Right atrium auricular region (tissue), 2 donors: ENCODE measurements at regions not wholly inside any gene's neighbourhood (a gene's known extent, or its start where the extent isn't known, plus 50 kb on each side); places are given as distances from the start of the nearest gene placed in this dataset.

Experiments
- DNase-seq: peaks from one replicate; pipeline ENCODE4 v3.0.0-alpha.2; 2019; ENCODE audit warnings: low spot score
- H3K27ac ChIP-seq, 2 donors: fragments of 200-600 bp; sonication (generic); 1 replicate in 1 of 2; 2 replicates in 1 of 2; pipeline ENCODE4 v1.5.1; 2016 to 2019
- H3K27me3 ChIP-seq, 2 donors: fragments of 200-600 bp; sonication (generic); one replicate each; pipeline versions ENCODE4 v1.5.1 to v1.6.0; 2017 to 2019
- H3K36me3 ChIP-seq: fragments of 200-600 bp; sonication (generic); one replicate; pipeline ENCODE4 v1.5.1; 2016
- H3K4me1 ChIP-seq, 2 donors: fragments of 200-600 bp; sonication (generic); one replicate each; pipeline versions ENCODE4 v1.5.1 to v1.6.0; 2017 to 2019
- H3K4me3 ChIP-seq, 2 donors: fragments of 200-600 bp; sonication (generic); 1 replicate in 1 of 2; 2 replicates in 1 of 2; pipeline ENCODE4 v1.5.1; 2017 to 2019; ENCODE audit warnings: mild to moderate bottlenecking in 1 of 2, moderate library complexity in 1 of 2
- H3K9me3 ChIP-seq, 2 donors: fragments of 200-600 bp; sonication (generic); one replicate each; pipeline ENCODE4 v1.5.1; 2019
- TF ChIP-seq, protein P1 (sequence below), 2 donors: fragments of 200-600 bp; sonication (generic); IDR thresholded peaks; one replicate each; pipeline ENCODE4 v1.5.1; 2019; ENCODE audit warnings: antibody characterized with exemption in 2 of 2

DNA sequence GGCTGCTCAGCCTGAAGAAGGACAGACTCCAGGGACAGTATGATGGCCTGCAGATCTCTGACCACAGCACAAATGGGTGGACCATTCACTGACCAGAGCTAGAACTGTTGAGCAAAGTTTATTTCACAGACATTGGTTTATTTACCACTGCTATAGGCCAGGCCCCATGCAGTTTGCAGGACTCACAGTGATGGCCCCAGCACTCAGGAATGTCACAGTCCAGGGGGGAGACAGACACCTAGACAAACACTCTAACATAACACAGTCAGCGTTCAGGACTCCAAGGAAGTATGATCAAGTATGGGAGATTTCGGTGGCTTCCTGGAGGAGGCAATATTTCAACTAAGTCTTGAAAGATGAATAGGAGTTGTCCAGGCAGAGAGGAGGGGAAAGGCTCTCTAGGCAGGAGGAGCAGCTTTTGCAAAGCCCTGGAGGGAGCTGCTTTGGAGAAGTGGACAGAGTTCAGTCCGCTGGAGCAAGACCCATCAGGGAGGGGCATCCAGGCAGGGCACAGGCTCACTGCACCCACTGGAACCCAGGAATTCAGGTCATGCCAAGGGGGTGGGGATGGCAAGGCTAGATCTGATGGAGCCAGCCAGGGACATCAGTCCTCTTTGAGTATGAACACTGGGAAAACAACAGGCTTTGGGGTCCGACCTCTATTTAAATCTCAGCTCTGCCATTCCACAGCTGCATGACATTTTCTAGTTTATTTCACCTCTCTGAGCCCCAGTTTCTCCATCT is 454.3 kb downstream of the MATN1 start:
- no peaks in the 10 kb centered on the region for H3K9me3 ChIP-seq
- no peak for DNase-seq

DNA sequence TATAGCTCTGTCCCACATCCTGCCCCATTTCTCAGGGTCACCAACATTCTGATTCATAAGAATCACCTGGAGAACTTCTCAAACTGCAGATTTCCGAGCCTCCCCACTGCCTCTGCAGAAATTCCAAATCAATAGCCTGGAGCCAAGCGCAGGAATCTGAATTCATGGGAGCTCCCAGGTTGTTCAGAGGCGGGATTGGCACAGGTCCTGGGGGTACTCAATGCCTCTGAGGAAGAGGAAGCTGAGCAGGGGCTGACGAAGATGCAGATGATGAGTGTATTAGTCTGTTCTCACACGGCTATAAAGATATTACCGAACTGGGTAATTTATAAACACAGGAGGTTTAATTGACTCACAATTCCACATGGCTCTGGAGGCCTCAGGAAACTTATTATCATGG is 455.5 kb downstream of the MATN1 start:
- no peak for DNase-seq
- TF ChIP-seq, protein P1, sequence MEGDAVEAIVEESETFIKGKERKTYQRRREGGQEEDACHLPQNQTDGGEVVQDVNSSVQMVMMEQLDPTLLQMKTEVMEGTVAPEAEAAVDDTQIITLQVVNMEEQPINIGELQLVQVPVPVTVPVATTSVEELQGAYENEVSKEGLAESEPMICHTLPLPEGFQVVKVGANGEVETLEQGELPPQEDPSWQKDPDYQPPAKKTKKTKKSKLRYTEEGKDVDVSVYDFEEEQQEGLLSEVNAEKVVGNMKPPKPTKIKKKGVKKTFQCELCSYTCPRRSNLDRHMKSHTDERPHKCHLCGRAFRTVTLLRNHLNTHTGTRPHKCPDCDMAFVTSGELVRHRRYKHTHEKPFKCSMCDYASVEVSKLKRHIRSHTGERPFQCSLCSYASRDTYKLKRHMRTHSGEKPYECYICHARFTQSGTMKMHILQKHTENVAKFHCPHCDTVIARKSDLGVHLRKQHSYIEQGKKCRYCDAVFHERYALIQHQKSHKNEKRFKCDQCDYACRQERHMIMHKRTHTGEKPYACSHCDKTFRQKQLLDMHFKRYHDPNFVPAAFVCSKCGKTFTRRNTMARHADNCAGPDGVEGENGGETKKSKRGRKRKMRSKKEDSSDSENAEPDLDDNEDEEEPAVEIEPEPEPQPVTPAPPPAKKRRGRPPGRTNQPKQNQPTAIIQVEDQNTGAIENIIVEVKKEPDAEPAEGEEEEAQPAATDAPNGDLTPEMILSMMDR (IDR thresholded peaks at IDR 0.05) = no peak
- H3K27ac ChIP-seq = no peak overlapping the region
- H3K4me1 ChIP-seq = no peaks in the 10 kb centered on the region
- no peaks in the 10 kb centered on the region for H3K27me3 ChIP-seq
- no peaks in the 10 kb centered on the region for H3K9me3 ChIP-seq
- H3K36me3 ChIP-seq = no peaks in the 10 kb centered on the region
- no peak overlapping the region for H3K4me3 ChIP-seq

More for the DNA sequence above, 454.3 kb downstream of the MATN1 start:
- Histone ChIP-seq H3K27me3 (no peaks in the 10 kb centered on the region), H3K36me3 (no peaks in the 10 kb centered on the region), H3K4me1 (no peaks in the 10 kb centered on the region), H3K27ac (no peak overlapping the region), H3K4me3 (no peak overlapping the region)
- TF ChIP-seq, protein P1 (IDR thresholded peaks at IDR 0.05) = no peak

DNA sequence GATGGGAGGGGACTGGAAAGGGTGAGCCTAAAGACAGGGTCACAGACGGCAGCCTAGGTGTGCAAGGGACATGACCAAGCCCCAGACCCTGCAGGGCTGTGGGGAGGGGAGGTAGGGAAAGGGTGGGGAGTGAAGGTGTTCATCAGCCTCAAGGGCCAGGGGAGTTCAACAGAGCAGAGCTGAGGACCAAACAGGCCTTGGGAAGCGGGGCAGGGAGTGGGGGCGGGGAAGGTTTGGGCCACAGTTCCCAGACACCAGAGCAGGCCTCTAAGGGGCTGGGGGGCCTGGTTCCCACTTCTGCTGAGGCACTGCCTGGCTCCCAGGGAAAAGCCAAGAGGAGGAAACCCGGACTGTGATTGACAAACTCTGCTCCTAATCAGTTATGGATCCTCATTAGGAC is 456.3 kb downstream of the MATN1 start:
- Histone ChIP-seq H3K27ac (no peak overlapping the region), H3K9me3 (no peaks in the 10 kb centered on the region), H3K4me1 (no peaks in the 10 kb centered on the region), H3K4me3 (no peak overlapping the region), H3K36me3 (no peaks in the 10 kb centered on the region), H3K27me3 (no peaks in the 10 kb centered on the region)
- DNase-seq = no peak
- TF ChIP-seq, protein P1 (IDR thresholded peaks at IDR 0.05) = no peak

DNA sequence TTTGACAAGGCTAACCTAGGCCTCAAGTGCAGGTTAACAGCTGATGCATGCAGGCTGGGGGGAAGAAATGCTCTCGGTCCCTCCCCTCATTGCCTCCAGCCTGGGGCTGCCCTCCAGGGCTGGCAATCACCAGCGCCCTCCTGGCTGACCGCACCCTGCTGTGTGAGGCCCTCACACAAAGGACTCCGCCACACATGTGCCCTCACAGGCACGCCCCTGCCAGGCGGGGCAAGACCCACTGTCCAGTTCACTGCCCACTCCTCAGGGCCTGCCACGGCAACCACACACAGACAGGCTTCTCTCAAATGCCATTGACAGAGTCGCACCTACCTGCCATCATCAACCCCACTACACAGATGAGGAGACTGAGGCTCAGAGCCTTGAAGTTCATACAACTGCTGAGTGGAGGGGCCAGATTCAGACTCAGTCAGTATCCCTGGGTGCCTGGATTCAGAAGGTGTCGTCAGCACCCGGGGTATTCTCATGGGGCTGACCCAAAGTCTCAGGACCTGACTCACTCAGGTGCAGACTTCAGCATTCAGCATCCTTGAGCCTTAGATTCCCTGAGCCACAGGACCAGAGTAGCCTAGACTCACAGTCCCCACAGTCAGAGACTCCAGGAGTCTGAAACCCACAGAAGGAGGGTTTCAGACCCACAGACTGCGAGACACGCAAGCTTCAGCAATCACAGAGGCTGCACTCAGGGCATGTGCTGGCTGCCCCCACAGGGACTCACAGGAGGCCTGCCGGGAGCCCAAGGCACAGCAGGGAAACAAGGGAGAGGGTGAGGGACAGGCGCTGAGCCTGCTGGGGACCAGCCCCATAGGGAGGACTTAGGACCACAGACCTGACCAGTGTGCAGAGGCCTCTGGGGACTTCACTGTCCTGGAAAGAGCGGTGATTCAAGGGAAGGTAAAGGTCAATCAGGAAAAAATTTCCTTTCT is 458.0 kb downstream of the MATN1 start:
- TF ChIP-seq, protein P1 (IDR thresholded peaks at IDR 0.05) = no peak
- no peak overlapping the region for H3K27ac ChIP-seq
- no peaks in the 10 kb centered on the region for H3K27me3 ChIP-seq
- no peak overlapping the region for H3K4me3 ChIP-seq
- H3K36me3 ChIP-seq = no peaks in the 10 kb centered on the region
- no peaks in the 10 kb centered on the region for H3K4me1 ChIP-seq
- no peak for DNase-seq
- H3K9me3 ChIP-seq = no peaks in the 10 kb centered on the region

DNA sequence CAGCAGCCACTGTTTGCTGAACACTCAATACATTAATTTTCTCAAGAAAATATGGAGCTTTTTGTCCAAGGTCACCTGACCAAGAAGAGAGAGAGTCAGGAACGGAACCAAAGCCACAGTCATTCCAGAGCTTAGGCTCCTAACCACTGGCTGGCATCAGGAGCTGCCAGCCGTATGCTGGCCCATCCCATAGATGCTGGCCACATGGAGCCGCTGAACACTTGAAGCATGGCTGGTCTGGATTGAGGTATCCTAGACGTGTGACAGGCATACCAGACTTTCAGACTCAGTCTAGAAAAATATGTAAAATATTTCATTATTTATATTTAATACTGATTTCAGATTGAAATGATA is 458.7 kb downstream of the MATN1 start:
- H3K27ac ChIP-seq = no peak overlapping the region
- H3K27me3 ChIP-seq = no peaks in the 10 kb centered on the region
- no peaks in the 10 kb centered on the region for H3K4me1 ChIP-seq
- no peaks in the 10 kb centered on the region for H3K36me3 ChIP-seq
- TF ChIP-seq, protein P1 (IDR thresholded peaks at IDR 0.05) = no peak
- H3K9me3 ChIP-seq = no peaks in the 10 kb centered on the region
- no peak overlapping the region for H3K4me3 ChIP-seq
- no peak for DNase-seq
